GM10248 (cell line): ENCODE measurements at regions not wholly inside any gene's neighbourhood (a gene's known extent, or its start where the extent isn't known, plus 50 kb on each side); places are given as distances from the start of the nearest gene placed in this dataset.

Source experiments
- CTCF ChIA-PET: fragments of 300-600 bp; sonication (Branson Sonifier 250); formaldehyde crosslinking; extraction: SDS; loops from one replicate; lab custom pipeline; 2021; ENCODE audit warnings: antibody characterized with exemption; lab: Yijun Ruan, JAX
- POLR2A ChIA-PET: fragments of 350-650 bp; sonication (Branson Sonifier 250); formaldehyde crosslinking; extraction: SDS; loops from one replicate; lab custom pipeline; 2020; ENCODE audit warnings: antibody characterized with exemption; lab: Yijun Ruan, JAX
- DNase-seq: peaks from one replicate; pipeline ENCODE4 v3.0.0; 2012; ENCODE audit errors: extremely low spot score
- CTCF ChIP-seq: IDR thresholded peaks from 2 replicates; pipeline ENCODE4 v1.5.1; 2012; ENCODE audit warnings: mild to moderate bottlenecking, low read depth; ENCODE audit errors: extremely low read depth, missing control alignments, control extremely low read depth

- ChIA-PET CTCF (interaction anchor here (1.6 kb wide), 1 partner anchor 11 kb away, joined by 4 read pairs; no protein-coding TSS in a partner anchor), POLR2A (no interaction called here)
- TF ChIP-seq CTCF = no peak
- DNase-seq = no peak
Observed at GRCh38 chr10:28481968-28482367, 51.0 kb upstream of the WAC start.
